SK-N-MC (cell line): ENCODE measurements at regions not wholly inside any gene's neighbourhood (a gene's known extent, or its start where the extent isn't known, plus 50 kb on each side); places are given as distances from the start of the nearest gene placed in this dataset.

Source experiments
- EZH2 ChIP-seq: fragments of 200-600 bp; sonication (generic); IDR thresholded peaks from one replicate; pipeline ENCODE4 v1.6.1; 2017; ENCODE audit warnings: antibody characterized with exemption
- FOXP2 ChIP-seq: optimal IDR thresholded peaks from 2 replicates; pipeline ENCODE3; 2011; ENCODE audit warnings: mild to moderate bottlenecking, moderate library complexity; ENCODE audit not compliant: insufficient read depth; ENCODE audit errors: extremely low read length, control extremely low read depth
- POLR2AphosphoS5 ChIP-seq: IDR thresholded peaks from 2 replicates; pipeline ENCODE4 v1.6.1; 2012; ENCODE audit warnings: mild to moderate bottlenecking, low read depth, low read length, borderline replicate concordance

DNA sequence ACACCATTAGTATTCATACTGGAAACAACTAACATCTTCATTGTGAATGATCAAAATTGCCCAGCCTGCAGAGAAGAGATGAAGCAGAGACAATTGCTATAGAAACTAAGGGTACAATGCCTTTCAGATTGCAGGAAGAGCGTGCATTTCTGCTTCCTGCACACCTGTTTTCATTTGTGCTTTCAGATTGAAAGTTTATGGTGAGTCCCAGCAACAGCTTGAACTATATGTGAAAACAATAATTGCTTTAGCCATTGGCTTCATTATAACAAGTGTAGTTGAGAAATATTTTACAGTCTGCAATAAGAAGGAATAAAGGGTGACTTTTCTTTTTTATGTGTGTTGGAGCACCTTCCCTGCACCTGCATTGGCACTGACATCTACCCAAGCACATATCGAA is 136.3 kb downstream of the CD8B2 start:
- no peak for TF ChIP-seq POLR2AphosphoS5
- TF ChIP-seq EZH2: no peak
- no peak for TF ChIP-seq FOXP2
